ENCODE measurements at regions not wholly inside any gene's neighbourhood (a gene's known extent, or its start where the extent isn't known, plus 50 kb on each side); places are given as distances from the start of the nearest gene placed in this dataset.

- TF ChIP-seq SMC3 (IDR thresholded peaks at IDR 0.05; ENCODE audit: low read depth, low read length) (no peak), FOXM1 (IDR thresholded peaks at IDR 0.05; ENCODE audit: low read depth) (no peak)
- TF ChIP-seq, protein P1, sequence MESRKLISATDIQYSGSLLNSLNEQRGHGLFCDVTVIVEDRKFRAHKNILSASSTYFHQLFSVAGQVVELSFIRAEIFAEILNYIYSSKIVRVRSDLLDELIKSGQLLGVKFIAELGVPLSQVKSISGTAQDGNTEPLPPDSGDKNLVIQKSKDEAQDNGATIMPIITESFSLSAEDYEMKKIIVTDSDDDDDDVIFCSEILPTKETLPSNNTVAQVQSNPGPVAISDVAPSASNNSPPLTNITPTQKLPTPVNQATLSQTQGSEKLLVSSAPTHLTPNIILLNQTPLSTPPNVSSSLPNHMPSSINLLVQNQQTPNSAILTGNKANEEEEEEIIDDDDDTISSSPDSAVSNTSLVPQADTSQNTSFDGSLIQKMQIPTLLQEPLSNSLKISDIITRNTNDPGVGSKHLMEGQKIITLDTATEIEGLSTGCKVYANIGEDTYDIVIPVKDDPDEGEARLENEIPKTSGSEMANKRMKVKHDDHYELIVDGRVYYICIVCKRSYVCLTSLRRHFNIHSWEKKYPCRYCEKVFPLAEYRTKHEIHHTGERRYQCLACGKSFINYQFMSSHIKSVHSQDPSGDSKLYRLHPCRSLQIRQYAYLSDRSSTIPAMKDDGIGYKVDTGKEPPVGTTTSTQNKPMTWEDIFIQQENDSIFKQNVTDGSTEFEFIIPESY (IDR thresholded peaks at IDR 0.05; ENCODE audit: borderline replicate concordance, low read depth): no peak
These were observed 333.1 kb upstream of the GOT2 start (continued) for GRCh38 chr16:59067205-59067604.

DNA sequence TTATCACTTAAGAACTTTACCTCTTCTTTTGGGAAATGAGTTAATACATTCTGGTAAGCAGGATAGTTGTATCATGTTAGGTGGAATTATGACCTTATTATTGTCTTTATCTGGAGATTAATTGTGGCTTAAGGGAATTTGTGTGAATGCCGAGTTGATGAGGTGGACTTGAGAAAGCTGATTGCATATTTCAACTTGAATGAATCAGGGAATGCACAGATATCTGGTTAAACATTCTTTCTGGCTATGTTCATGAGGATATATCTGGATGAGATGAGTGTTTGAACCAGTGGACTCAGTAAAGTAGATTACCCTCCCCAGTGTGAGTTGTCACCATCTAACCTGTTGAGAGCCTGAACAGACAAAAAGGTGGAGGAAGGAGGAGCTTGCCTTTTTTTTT is 326.1 kb upstream of the GOT2 start:
- TF ChIP-seq YY1 (IDR thresholded peaks at IDR 0.05; ENCODE audit: low read depth): no peak
- no peak for TF ChIP-seq NFIC (IDR thresholded peaks at IDR 0.05; ENCODE audit: borderline replicate concordance)
- TF ChIP-seq MXI1 (IDR thresholded peaks at IDR 0.05; ENCODE audit: low read depth, low read length): no peak
- Histone ChIP-seq H4K20me1 (ENCODE audit: insufficient read depth) (no peaks in the 10 kb centered on the region), H3K4me1 (ENCODE audit: control insufficient read depth in 1 of 2, insufficient read depth in 2 of 2, low read depth in 1 of 2, low read length in 1 of 2) (no peaks in the 10 kb centered on the region), H3K9me2 (no peaks in the 10 kb centered on the region), H3K4me3 (ENCODE audit: low read depth in 2 of 2, low read length in 1 of 2) (no peak overlapping the region), H3K4me2 (no peak overlapping the region), H3K9ac (no peak overlapping the region), H2AFZ (ENCODE audit: low read depth) (no peak overlapping the region), H3K27me3 (ENCODE audit: insufficient read depth) (no peaks in the 10 kb centered on the region), H3F3A (replicated peaks; ENCODE audit: insufficient read depth) (no peaks in the 10 kb centered on the region), H3K36me3 (replicated peaks in 1 of 2; ENCODE audit: control insufficient read depth in 1 of 2, insufficient read depth in 2 of 2, low read length in 1 of 2) (no peaks in the 10 kb centered on the region), H3K27ac (ENCODE audit: low read depth in 2 of 2, low read length in 1 of 2) (no peak overlapping the region), H3K9me3 (no peaks in the 10 kb centered on the region), H3K79me2 (ENCODE audit: insufficient read depth) (no peaks in the 10 kb centered on the region)
- WGBS (ENCODE audit: low lambda C conversion rate): 17% methylated on average over 1 of the region's 1 CpG
- CTCF ChIA-PET: no interaction called here
- POLR2A ChIA-PET: no interaction called here
- no peak for DNase-seq

DNA sequence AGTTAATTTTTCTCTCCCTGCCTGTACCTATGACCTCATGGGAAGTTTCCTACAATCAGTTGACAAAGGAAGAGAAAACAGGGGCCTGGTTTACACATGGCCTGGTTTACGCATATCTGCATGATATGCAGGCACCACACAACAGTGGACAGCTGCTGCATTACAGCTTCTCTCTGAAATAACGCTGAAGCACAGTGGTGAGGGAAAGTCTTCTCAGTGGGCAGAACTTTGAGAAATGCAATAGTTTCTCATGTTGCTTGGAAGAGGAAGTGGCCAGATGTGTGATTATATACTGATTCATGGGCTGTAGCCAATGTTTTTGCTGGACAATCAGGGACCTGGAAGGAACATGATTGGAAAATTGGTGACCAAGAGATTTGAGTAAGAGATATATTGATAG is 324.1 kb upstream of the GOT2 start:
- no peaks in the 10 kb centered on the region for H3K36me3 ChIP-seq (replicated peaks in 1 of 2; ENCODE audit: control insufficient read depth in 1 of 2, insufficient read depth in 2 of 2, low read length in 1 of 2)
- H4K20me1 ChIP-seq (ENCODE audit: insufficient read depth): no peaks in the 10 kb centered on the region
- WGBS (ENCODE audit: low lambda C conversion rate): 31% methylated on average over 2 of the region's 2 CpGs
- H3K9me3 ChIP-seq: no peaks in the 10 kb centered on the region
- H3K27me3 ChIP-seq (ENCODE audit: insufficient read depth): no peaks in the 10 kb centered on the region
- H3K4me3 ChIP-seq (ENCODE audit: low read depth in 2 of 2, low read length in 1 of 2): no peak overlapping the region
- ChIA-PET POLR2A (no interaction called here), CTCF (interaction anchor here (0.6 kb wide), 1 partner anchor 1017 kb away, joined by 3 read pairs; no protein-coding TSS in a partner anchor)
- H3K9me2 ChIP-seq: no peaks in the 10 kb centered on the region
- H3K4me2 ChIP-seq: no peak overlapping the region
- DNase-seq: no peak
- no peaks in the 10 kb centered on the region for H3K79me2 ChIP-seq (ENCODE audit: insufficient read depth)
- H3F3A ChIP-seq (replicated peaks; ENCODE audit: insufficient read depth): no peaks in the 10 kb centered on the region
- TF ChIP-seq NRF1 (IDR thresholded peaks at IDR 0.05; ENCODE audit: low read depth, low read length) (no peak), FOXM1 (IDR thresholded peaks at IDR 0.05; ENCODE audit: low read depth) (no peak), EP300 (IDR thresholded peaks at IDR 0.05; ENCODE audit: borderline replicate concordance in 1 of 2, low read depth in 1 of 2, low read length in 1 of 2) (no peak), EZH2phosphoT487 (IDR thresholded peaks at IDR 0.05; ENCODE audit: borderline replicate concordance, low read depth) (no peak), CTCF (IDR thresholded peaks at IDR 0.05) (no peak), YY1 (IDR thresholded peaks at IDR 0.05; ENCODE audit: low read depth) (no peak), RXRA (IDR thresholded peaks at IDR 0.05; ENCODE audit: borderline replicate concordance, low read depth) (no peak)
- TF ChIP-seq, protein P1 (IDR thresholded peaks at IDR 0.05; ENCODE audit: borderline replicate concordance, low read depth): no peak
- H3K4me1 ChIP-seq (ENCODE audit: control insufficient read depth in 1 of 2, insufficient read depth in 2 of 2, low read depth in 1 of 2, low read length in 1 of 2): no peaks in the 10 kb centered on the region
- no peak overlapping the region for H3K27ac ChIP-seq (ENCODE audit: low read depth in 2 of 2, low read length in 1 of 2)
- H2AFZ ChIP-seq (ENCODE audit: low read depth): no peak overlapping the region
- no peak overlapping the region for H3K9ac ChIP-seq

All from SK-N-SH (cell line).